Endothelial cell of umbilical vein (primary cell): ENCODE measurements at regions not wholly inside any gene's neighbourhood (a gene's known extent, or its start where the extent isn't known, plus 50 kb on each side); places are given as distances from the start of the nearest gene placed in this dataset.

Source experiments
- EZH2 ChIP-seq: IDR thresholded peaks from 2 replicates; pipeline ENCODE4 v1.6.1; 2012; ENCODE audit warnings: borderline replicate concordance, low read depth, mild to moderate bottlenecking, moderate library complexity, low read length, inconsistent platforms; ENCODE audit not compliant: severe bottlenecking
- GATA2 ChIP-seq: IDR thresholded peaks from 2 replicates; pipeline ENCODE4 v1.7.0; 2011; ENCODE audit warnings: low read depth, mild to moderate bottlenecking, moderate library complexity, mixed read lengths, low read length; ENCODE audit not compliant: insufficient read length, insufficient read depth
- JUN ChIP-seq: IDR thresholded peaks from 2 replicates; pipeline ENCODE4 v1.6.1; 2011; ENCODE audit warnings: borderline replicate concordance, low read depth; ENCODE audit not compliant: insufficient read length, insufficient read depth
- POLR2A ChIP-seq: IDR thresholded peaks from 2 replicates; pipeline ENCODE4 v1.6.1; 2012; ENCODE audit warnings: low read depth, mild to moderate bottlenecking, control low read depth, low read length
- POLR2AphosphoS5 ChIP-seq: IDR thresholded peaks from 2 replicates; pipeline ENCODE4 v1.6.1; 2012; ENCODE audit warnings: low read depth, mild to moderate bottlenecking, control low read depth, low read length, moderate library complexity; ENCODE audit not compliant: insufficient read depth
- TF ChIP-seq, protein P1 (sequence below), 2 donors: IDR thresholded peaks; 1 replicate in 1 of 2; 2 replicates in 1 of 2; pipeline ENCODE4 v1.5.1; 2011; ENCODE audit warnings: low read length in 2 of 2, mild to moderate bottlenecking in 2 of 2, moderate library complexity in 2 of 2, control low read depth in 1 of 2, inconsistent platforms in 1 of 2, low read depth in 1 of 2; ENCODE audit not compliant: insufficient read depth in 1 of 2; ENCODE audit errors: extremely low read depth in 1 of 2

DNA sequence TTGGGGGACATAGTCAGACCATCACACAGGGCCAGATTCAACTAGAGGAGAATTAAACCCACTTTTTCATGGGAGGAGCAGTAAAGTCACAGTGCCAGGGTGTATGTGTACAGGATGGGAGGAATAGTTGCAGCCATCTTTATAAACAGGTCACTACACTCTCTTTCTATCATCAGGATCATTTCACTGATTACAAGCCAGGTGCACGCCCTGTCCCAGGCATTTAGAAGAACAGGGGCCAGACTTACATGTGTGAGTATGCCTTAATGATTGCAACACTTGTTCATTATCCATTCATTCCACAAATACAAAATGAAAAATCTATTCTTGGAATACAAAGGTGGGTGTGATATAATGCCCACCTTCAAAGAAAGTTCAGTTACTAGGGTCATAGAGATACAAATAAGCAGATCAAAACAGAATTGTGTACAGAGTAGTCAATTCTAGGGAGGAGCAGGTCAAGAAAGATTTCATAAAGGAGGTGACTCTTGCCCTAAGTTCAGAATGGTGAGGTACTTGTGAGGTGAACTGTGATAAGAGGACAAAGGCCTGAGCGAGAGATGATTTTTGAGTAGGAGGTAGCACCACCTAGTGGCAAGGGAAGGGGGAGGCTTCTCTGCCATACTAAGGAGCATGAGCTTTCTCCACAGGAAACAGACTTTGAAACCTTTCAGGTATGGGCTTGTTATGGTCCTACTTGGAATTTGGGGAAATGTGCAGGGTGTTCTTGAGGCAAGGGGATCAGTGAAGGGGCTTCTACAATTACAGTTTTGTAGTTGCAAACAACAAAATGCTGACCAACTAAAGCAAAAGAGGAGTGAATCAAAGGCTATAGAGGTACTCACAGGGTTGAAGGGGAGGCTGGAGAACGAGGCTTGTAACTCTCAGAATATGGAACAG, 156.3 kb downstream of the SUCLG1 start:
- TF ChIP-seq POLR2AphosphoS5 (no peak), POLR2A (no peak), JUN (no peak), EZH2 (no peak), GATA2 (no peak)
- TF ChIP-seq, protein P1, sequence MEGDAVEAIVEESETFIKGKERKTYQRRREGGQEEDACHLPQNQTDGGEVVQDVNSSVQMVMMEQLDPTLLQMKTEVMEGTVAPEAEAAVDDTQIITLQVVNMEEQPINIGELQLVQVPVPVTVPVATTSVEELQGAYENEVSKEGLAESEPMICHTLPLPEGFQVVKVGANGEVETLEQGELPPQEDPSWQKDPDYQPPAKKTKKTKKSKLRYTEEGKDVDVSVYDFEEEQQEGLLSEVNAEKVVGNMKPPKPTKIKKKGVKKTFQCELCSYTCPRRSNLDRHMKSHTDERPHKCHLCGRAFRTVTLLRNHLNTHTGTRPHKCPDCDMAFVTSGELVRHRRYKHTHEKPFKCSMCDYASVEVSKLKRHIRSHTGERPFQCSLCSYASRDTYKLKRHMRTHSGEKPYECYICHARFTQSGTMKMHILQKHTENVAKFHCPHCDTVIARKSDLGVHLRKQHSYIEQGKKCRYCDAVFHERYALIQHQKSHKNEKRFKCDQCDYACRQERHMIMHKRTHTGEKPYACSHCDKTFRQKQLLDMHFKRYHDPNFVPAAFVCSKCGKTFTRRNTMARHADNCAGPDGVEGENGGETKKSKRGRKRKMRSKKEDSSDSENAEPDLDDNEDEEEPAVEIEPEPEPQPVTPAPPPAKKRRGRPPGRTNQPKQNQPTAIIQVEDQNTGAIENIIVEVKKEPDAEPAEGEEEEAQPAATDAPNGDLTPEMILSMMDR (IDR thresholded peaks at IDR 0.05; ENCODE audit: extremely low read depth in 1 of 2, insufficient read depth in 1 of 2, low read depth in 1 of 2, low read length in 2 of 2) = peak; percentile 74 to 83
